Thymus (tissue), 11 donors: ENCODE measurements at regions not wholly inside any gene's neighbourhood (a gene's known extent, or its start where the extent isn't known, plus 50 kb on each side); places are given as distances from the start of the nearest gene placed in this dataset.
"Not testable (repeated sequence)": the region's sequence is repeated elsewhere in the genome, so short reads cannot be mapped to it uniquely, and the experiment has no call there.

Experiments
- DNase-seq, 9 donors: peaks; one replicate each; pipeline ENCODE4 v3.0.0-alpha.2; 2013; ENCODE audit warnings: low spot score in 9 of 9, low read depth in 6 of 9, missing footprints in 1 of 9
- H3K27ac ChIP-seq, 2 donors: one replicate each; pipeline ENCODE4 v1.5.1; 2013; ENCODE audit warnings: control low read depth in 1 of 2, low read depth in 1 of 2, low read length in 1 of 2, mild to moderate bottlenecking in 1 of 2, moderate library complexity in 1 of 2
- H3K27me3 ChIP-seq, 2 donors: one replicate each; pipeline ENCODE4 v1.5.1; 2013; ENCODE audit warnings: low read length in 1 of 2; ENCODE audit not compliant: control insufficient read depth in 2 of 2, insufficient read depth in 1 of 2
- H3K36me3 ChIP-seq, 2 donors: one replicate each; pipeline ENCODE4 v1.5.1; 2013; ENCODE audit warnings: low read length in 1 of 2, mild to moderate bottlenecking in 1 of 2, moderate library complexity in 1 of 2; ENCODE audit not compliant: control insufficient read depth in 2 of 2, insufficient read depth in 2 of 2
- H3K4me1 ChIP-seq, 2 donors: one replicate each; pipeline ENCODE4 v1.5.1; 2013; ENCODE audit warnings: low read length in 2 of 2; ENCODE audit not compliant: control insufficient read depth in 2 of 2, insufficient read depth in 2 of 2
- H3K4me3 ChIP-seq, 2 donors: one replicate each; pipeline ENCODE4 v1.5.1; 2013; ENCODE audit warnings: low read length in 2 of 2, control low read depth in 1 of 2, mild to moderate bottlenecking in 1 of 2
- H3K9me3 ChIP-seq, 2 donors: one replicate each; pipeline ENCODE4 v1.5.1; 2013; ENCODE audit warnings: low read length in 1 of 2, mild to moderate bottlenecking in 1 of 2; ENCODE audit not compliant: control insufficient read depth in 2 of 2, insufficient read depth in 1 of 2
- WGBS: extraction: QIAGEN DNeasy Blood & Tissue Kit; methylation state at CpG from one replicate; pipeline ENCODE4 v1.1.7; 2013; 5-methylcytosine and 5-hydroxymethylcytosine counted together
- donor health status: healthy.

DNA sequence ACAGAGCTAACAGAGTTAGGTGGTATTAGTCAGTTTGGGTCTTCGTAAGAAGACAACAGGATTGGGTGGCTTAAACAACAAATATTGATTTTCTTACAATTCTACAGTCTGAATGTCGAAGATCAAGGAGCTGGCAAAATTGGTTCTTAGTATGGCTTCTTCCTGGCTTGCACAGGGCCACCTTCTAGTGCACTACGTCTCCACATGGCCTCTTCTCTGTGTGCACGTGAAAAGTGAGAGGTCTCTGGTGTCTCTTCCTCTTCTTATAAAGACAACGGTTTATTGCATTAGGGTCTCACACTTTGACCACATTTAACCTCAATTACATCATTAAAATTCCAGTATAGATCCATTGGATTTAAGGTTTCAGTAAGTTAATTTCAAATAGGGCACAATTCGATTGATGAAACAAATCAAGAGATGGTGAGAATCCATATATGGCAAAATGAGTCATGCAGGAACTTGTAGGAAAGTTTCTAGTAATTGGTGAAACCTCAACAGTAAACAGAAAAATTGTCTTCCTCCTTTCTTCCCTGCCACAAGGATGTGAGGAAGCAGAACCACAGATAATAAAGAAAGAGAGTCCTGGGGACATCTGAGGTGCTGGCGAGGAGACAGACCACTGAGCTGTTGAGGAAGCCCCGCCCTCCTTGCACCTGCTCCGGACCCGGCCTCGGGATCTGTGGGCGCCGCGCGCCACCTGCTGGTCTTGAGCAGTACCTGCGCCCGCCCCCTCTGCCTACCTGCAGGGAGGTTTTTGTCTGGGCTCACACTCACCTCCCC lies 846.7 kb downstream of the TMEM121 start:
- peak in 8 of 9 donors; percentile 72 to 92 (median 88) for DNase-seq

GRCh38 chr14:106373653-106374110 lies 847.3 kb downstream of the TMEM121 start:
- peaks cover 13 to 64% of the 10 kb centered on the region in 2 donors for H3K4me1 ChIP-seq
- DNase-seq: peak in 2 of 9 donors; percentile 33 to 63
- not testable (repeated sequence) for H3K9me3 ChIP-seq, H3K36me3 ChIP-seq, H3K27me3 ChIP-seq
- WGBS: 7% methylated on average over 13 of the region's 13 CpGs
- H3K27ac ChIP-seq: peak overlapping the region in 1 of 2 donors; percentile 89
- peak overlapping the region in 1 of 2 donors; percentile 19 for H3K4me3 ChIP-seq

More for the DNA sequence above, 846.7 kb downstream of the TMEM121 start:
- 16% methylated on average over 17 of the region's 17 CpGs for WGBS
- H3K4me3 ChIP-seq: peak overlapping the region; percentile 15 to 19
- no peaks in the 10 kb centered on the region for H3K27me3 ChIP-seq
- peaks cover 7 to 63% of the 10 kb centered on the region in 2 donors for H3K4me1 ChIP-seq
- peak overlapping the region in 1 of 2 donors; percentile 89 for H3K27ac ChIP-seq
- no peaks in the 10 kb centered on the region for H3K9me3 ChIP-seq
- no peaks in the 10 kb centered on the region for H3K36me3 ChIP-seq

DNA sequence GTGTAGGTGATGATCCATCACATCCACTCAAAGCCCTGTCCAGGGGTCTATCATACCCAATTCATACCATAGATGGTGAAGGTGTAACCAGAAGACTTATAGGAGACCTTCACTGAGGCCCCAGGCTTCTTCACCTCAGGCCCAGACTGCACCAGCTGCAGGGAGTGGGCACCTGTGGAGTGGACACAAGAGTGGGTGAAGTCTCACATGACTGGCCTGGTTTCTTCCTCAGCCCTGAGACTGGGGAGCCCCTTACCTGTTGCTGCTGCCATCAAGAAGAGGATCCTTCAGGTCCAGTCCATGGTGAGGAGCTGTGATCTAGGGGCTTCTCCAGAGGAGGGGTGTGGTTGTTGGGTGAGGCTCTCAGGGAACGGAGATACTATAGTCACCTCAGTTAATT lies 851.0 kb downstream of the TMEM121 start:
- Histone ChIP-seq H3K27ac (peak overlapping the region in 1 of 2 donors; percentile 6), H3K36me3 (no peaks in the 10 kb centered on the region), H3K4me3 (no peak overlapping the region), H3K9me3 (no peaks in the 10 kb centered on the region), H3K27me3 (no peaks in the 10 kb centered on the region), H3K4me1 (peaks cover 13 to 54% of the 10 kb centered on the region in 2 donors)
- WGBS: 98% methylated on average over 1 of the region's 1 CpG
- no peak for DNase-seq

GRCh38 chr14:106378191-106378590 lies 851.8 kb downstream of the TMEM121 start:
- Histone ChIP-seq H3K27me3 (no peaks in the 10 kb centered on the region), H3K4me3 (no peak overlapping the region), H3K27ac (no peak overlapping the region), H3K9me3 (no peaks in the 10 kb centered on the region), H3K4me1 (peaks cover 13 to 47% of the 10 kb centered on the region in 2 donors), H3K36me3 (no peaks in the 10 kb centered on the region)
- peak in 4 of 9 donors; percentile 60 to 80 (median 70) for DNase-seq
- 2% methylated on average over 3 of the region's 3 CpGs for WGBS

DNA sequence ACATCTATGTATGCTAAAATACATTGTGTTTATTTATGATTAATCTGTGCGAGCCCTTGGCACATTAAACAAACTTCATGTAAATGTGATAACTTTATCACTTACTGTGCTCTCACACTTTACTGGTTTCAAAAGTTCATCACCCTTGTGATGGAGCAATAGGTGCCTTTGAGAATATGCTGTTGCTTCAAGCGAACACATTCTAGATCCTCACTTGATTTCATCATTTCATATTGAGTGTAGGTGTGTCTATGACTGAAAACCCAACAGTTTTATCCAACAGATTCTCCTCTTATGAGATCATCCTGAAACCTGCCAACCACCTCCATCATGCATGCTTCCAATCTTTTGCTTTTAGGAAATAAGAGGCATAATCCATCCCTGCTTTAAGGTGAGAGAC lies 854.4 kb downstream of the TMEM121 start:
- DNase-seq: no peak
- H3K36me3 ChIP-seq: no peaks in the 10 kb centered on the region
- H3K4me1 ChIP-seq: peaks cover 12 to 31% of the 10 kb centered on the region in 2 donors
- WGBS: 95% methylated on average over 2 of the region's 2 CpGs
- no peaks in the 10 kb centered on the region for H3K27me3 ChIP-seq
- no peaks in the 10 kb centered on the region for H3K9me3 ChIP-seq
- H3K27ac ChIP-seq: no peak overlapping the region
- no peak overlapping the region for H3K4me3 ChIP-seq

DNA sequence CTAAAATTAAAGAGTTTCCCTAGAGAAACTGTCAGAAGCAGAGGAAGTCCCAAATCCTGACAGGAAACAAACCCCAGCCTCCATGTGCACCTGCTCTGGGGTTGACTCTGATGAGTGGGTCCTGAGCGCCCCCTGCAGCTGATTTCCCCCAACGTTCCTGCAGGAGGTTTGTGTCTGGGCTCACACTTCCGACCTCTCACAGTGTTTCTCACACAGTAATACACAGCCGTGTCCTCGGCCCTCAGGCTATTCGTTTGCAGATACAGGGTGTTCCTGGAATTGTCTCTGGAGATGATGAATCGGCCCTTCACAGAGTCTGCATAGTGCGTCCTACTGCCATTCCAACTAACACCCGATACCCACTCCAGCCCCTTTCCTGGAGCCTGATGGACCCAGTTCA lies 862.8 kb downstream of the TMEM121 start:
- not testable (repeated sequence) for H3K4me3 ChIP-seq, H3K27ac ChIP-seq, H3K27me3 ChIP-seq, H3K36me3 ChIP-seq
- Histone ChIP-seq H3K9me3 (peaks cover 0 to 26% of the 10 kb centered on the region in 2 donors), H3K4me1 (peaks cover 22 to 45% of the 10 kb centered on the region in 2 donors)
- DNase-seq: peak in 1 of 9 donors; percentile 80
- WGBS: 38% methylated on average over 9 of the region's 9 CpGs

GRCh38 chr14:106390401-106390800 lies 864.0 kb downstream of the TMEM121 start:
- 97% methylated on average over 6 of the region's 6 CpGs for WGBS
- no peak for DNase-seq

DNA sequence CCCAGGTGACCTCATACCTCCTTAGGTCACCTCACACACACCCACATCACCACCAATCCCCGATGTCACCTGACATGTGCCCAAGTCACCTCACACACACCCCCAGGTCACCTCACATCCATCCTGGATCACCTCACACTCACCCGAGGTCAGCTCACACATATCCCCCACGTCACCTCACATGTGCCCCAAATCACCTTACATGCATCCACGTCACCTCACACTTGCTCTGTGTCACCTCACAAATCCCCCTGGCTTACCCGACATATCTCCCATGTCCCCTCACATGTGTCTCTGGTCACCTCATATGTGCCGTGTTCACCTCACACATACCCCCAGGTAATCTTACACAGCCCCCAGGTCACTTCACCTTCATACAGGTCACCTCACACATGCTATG lies 864.6 kb downstream of the TMEM121 start:
- Histone ChIP-seq H3K27me3 (no peaks in the 10 kb centered on the region), H3K36me3 (peaks cover 0 to 5% of the 10 kb centered on the region in 2 donors), H3K4me1 (peaks cover 26 to 47% of the 10 kb centered on the region in 2 donors), H3K4me3 (no peak overlapping the region), H3K27ac (no peak overlapping the region), H3K9me3 (peaks cover 0 to 26% of the 10 kb centered on the region in 2 donors)
- WGBS: 88% methylated on average over 6 of the region's 6 CpGs
- no peak for DNase-seq

More at GRCh38 chr14:106390401-106390800, 864.0 kb downstream of the TMEM121 start:
- H3K4me1 ChIP-seq: peaks cover 25 to 47% of the 10 kb centered on the region in 2 donors
- H3K4me3 ChIP-seq: no peak overlapping the region
- no peaks in the 10 kb centered on the region for H3K27me3 ChIP-seq
- peaks cover 0 to 26% of the 10 kb centered on the region in 2 donors for H3K9me3 ChIP-seq
- H3K36me3 ChIP-seq: peaks cover 0 to 5% of the 10 kb centered on the region in 2 donors
- H3K27ac ChIP-seq: no peak overlapping the region

- no peak overlapping the region for H3K4me3 ChIP-seq
- H3K36me3 ChIP-seq: peaks cover 0 to 5% of the 10 kb centered on the region in 2 donors
- no peak for DNase-seq
- H3K27ac ChIP-seq: peak overlapping the region in 1 of 2 donors; percentile 4
- peaks cover 33 to 57% of the 10 kb centered on the region in 2 donors for H3K4me1 ChIP-seq
- 82% methylated on average over 2 of the region's 2 CpGs for WGBS
- peaks cover 0 to 26% of the 10 kb centered on the region in 2 donors for H3K9me3 ChIP-seq
- no peaks in the 10 kb centered on the region for H3K27me3 ChIP-seq
Measured at GRCh38 chr14:106393742-106394141, 867.4 kb downstream of the TMEM121 start.
